Activated naive CD8-positive, alpha-beta T cell treated with anti-CD3 and anti-CD28 coated beads, Interleukin-2, amount 50 U/mL, for 24 hours (primary cell): ENCODE measurements at regions not wholly inside any gene's neighbourhood (a gene's known extent, or its start where the extent isn't known, plus 50 kb on each side); places are given as distances from the start of the nearest gene placed in this dataset.
"Not testable (repeated sequence)": the region's sequence is repeated elsewhere in the genome, so short reads cannot be mapped to it uniquely, and the experiment has no call there.

ENCODE experiments used
- ATAC-seq: fragments of 150-1000 bp; cut with Tn5 transposase; one replicate; pipeline ENCODE4 v1.10.0; 2021
- DNase-seq: peaks from one replicate; pipeline ENCODE4 v3.0.0; 2021
- H3K27ac Mint-ChIP-seq: one replicate; pipeline ENCODE4 v1.8.0; 2021; ENCODE audit warnings: mild to moderate bottlenecking, mixed read lengths
- H3K27me3 Mint-ChIP-seq: one replicate; pipeline ENCODE4 v1.8.0; 2021; ENCODE audit warnings: mixed read lengths
- H3K36me3 Mint-ChIP-seq: one replicate; pipeline ENCODE4 v1.8.0; 2021; ENCODE audit warnings: low read depth, mixed read lengths
- H3K4me1 Mint-ChIP-seq: one replicate; pipeline ENCODE4 v1.8.0; 2021; ENCODE audit warnings: mixed read lengths
- H3K4me3 Mint-ChIP-seq: one replicate; pipeline ENCODE4 v1.8.0; 2021; ENCODE audit warnings: mild to moderate bottlenecking, moderate library complexity, mixed read lengths
- H3K9me3 Mint-ChIP-seq: one replicate; pipeline ENCODE4 v1.8.0; 2021; ENCODE audit warnings: mixed read lengths

DNA sequence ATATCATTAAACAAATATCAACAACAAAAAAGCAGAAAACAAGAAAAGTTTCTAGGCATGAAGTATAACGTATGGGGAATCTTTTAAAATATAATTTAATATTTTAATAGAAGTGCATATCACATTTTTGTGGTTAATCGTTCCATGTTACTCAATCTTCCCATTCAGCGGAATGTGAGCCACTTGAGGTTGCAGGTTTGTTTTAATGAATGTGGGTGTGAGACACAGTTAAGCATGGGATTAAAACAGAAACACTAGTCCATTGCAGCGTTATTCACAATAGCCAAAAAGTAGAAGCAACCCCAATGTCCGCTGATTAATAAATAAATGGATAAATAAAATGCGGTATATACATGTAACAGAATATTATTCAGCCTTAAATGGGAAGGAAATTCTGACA is 146.0 kb downstream of the NDFIP2 start:
- Mint-ChIP-seq H3K4me1 (no peaks in the 10 kb centered on the region), H3K4me3 (no peak overlapping the region), H3K9me3 (peaks cover 3% of the 10 kb centered on the region), H3K27ac (no peak overlapping the region), H3K36me3 (no peaks in the 10 kb centered on the region), H3K27me3 (no peaks in the 10 kb centered on the region)
- ATAC-seq (no peak), DNase-seq (no peak)

DNA sequence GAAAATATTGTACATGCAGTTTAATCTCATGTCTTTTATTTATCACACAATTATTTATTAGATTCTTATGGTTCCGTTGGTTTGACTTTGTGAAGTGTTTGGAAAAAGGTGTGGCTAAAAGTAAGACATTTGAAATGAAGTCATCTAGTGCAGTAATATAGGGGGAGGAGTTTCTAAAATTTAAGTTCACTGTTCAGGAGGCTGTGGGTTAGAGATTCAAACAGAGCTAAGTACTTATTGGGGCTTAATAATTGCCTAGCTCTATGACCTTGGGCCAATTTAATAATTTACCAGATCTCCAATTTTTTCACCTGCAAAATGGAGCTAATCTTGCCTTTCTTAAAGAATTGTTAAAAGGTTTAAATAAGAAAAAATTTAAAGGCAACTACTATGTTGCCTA is 144.6 kb downstream of the NDFIP2 start:
- DNase-seq (no peak), ATAC-seq (no peak)
- H3K4me1 Mint-ChIP-seq, result no peaks in the 10 kb centered on the region
- H3K27ac Mint-ChIP-seq, result no peak overlapping the region
- peaks cover 3% of the 10 kb centered on the region for H3K9me3 Mint-ChIP-seq
- H3K4me3 Mint-ChIP-seq, result no peak overlapping the region
- H3K27me3 Mint-ChIP-seq, result peaks cover 2% of the 10 kb centered on the region
- H3K36me3 Mint-ChIP-seq, result no peaks in the 10 kb centered on the region

DNA sequence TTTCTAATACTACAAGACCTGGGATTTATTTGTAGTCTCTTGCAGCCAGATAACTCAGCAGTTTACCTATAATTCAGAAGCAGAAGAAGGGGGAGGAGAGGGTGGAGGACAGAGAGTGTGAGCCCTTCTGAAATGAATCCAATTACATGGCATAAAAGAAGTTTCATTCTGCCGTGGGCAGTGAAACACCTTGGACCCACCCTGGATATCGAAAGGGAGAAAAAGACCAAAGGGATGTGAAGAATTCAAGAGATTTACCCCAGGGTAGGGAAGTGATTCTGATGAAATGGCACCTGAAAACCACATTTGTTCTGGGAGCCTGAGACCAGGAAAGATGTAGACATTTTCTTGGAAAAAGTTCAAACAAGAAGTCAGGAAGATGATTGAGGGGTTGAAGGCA is 140.9 kb downstream of the NDFIP2 start:
- Mint-ChIP-seq H3K9me3 (peaks cover 3% of the 10 kb centered on the region), H3K36me3 (no peaks in the 10 kb centered on the region), H3K4me3 (no peak overlapping the region), H3K4me1 (no peaks in the 10 kb centered on the region), H3K27me3 (peaks cover 2% of the 10 kb centered on the region), H3K27ac (no peak overlapping the region)
- ATAC-seq, result no peak
- DNase-seq, result no peak

DNA sequence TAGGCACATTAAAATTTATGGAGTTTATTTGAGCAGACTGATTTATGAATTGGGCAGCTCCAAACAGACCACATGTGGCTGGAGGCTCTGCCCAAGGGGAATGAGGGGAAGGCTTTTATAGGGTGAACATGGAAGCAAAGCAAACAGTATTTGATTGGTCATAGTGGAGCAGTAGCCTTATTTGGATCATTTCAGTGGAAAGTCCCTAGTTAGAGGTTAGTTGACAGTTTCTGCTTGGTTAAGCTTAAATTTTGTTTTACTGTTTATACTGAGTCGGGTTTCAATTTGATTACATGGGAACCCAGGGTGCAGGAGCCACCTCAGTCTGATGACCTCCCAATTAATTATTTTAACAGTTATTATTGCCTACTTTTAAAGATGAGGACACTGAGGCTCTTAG is 140.5 kb downstream of the NDFIP2 start:
- Mint-ChIP-seq H3K4me3 (no peak overlapping the region), H3K4me1 (no peaks in the 10 kb centered on the region), H3K36me3 (no peaks in the 10 kb centered on the region), H3K9me3 (peaks cover 3% of the 10 kb centered on the region), H3K27me3 (peaks cover 2% of the 10 kb centered on the region), H3K27ac (no peak overlapping the region)
- DNase-seq (no peak), ATAC-seq (no peak)

DNA sequence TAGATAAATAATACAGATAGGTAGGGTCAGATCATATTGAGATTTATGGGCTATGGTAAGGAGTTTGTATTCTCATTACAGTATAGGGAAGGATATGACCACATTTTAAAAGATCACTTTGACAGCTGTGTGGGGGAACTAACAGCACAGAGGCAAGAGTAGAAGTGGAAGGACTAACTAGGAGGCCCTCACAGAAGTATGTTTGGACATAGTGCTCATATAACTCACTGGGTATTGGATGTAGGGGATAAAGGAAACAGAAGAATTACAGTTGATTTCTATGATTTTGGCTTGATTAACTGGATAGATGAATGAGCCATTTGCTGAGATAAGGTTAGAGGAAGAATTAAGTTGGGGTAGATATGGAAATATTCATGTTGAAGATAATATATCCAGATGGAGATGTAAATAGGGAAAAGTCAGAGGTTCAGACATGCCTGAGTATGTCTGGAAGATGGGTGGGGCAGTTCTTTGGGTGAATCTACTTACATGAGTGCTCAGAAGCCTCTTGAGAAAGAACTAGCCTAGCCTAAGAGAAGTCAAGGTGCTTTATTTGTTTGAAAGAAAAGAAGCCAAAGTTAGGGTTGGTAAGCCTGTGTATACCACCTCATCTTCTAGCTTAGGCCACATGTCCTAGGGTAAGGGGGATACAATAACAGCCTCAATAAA is 133.4 kb downstream of the NDFIP2 start:
- Mint-ChIP-seq H3K4me1 (no peaks in the 10 kb centered on the region), H3K27me3 (no peaks in the 10 kb centered on the region), H3K36me3 (no peaks in the 10 kb centered on the region), H3K4me3 (no peak overlapping the region), H3K27ac (no peak overlapping the region), H3K9me3 (peaks cover 5% of the 10 kb centered on the region)
- ATAC-seq (no peak), DNase-seq (no peak)

DNA sequence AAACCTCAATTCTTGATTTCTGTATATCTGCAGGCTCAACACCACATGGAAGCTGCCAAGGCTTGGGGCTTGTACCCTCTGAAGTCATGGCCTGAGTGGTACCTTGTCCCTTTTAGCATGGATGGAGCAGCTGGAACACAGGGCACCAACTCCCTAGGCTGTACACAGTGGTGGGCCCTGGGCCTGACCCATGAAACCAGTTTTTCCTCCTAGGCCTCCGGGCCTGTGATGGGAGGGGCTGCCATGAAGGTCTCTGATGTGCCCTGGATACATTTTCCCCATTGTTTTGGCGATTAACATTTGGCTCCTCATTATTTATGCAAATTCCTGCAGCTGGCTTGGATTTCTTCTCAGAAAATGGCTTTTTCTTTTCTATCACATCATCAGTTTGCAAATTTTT is 131.6 kb downstream of the NDFIP2 start:
- ATAC-seq (no peak), DNase-seq (no peak)
- Mint-ChIP-seq H3K9me3 (peaks cover 5% of the 10 kb centered on the region), H3K27me3 (no peaks in the 10 kb centered on the region), H3K4me3 (no peak overlapping the region), H3K36me3 (no peaks in the 10 kb centered on the region), H3K27ac (no peak overlapping the region), H3K4me1 (no peaks in the 10 kb centered on the region)

DNA sequence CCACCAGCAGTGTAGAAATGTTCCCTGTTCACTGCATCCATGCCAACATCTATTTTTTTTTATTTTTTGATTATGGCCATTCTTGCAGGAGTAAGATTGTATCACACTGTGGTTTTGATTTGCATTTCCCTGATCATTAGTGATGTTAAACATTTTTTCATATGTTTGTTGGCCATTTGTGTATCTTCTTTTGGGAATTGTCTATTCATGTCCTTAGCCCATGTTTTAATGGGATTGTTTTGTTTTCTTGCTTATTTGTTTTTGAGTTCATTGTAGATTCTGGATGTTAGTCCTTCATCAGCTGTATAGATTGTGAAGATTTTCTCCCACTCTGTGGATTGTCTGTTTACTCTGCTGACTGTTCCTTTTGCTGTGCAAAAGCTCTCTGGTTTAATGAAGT is 126.9 kb downstream of the NDFIP2 start:
- H3K27ac Mint-ChIP-seq, H3K27me3 Mint-ChIP-seq, H3K4me1 Mint-ChIP-seq, ATAC-seq, H3K9me3 Mint-ChIP-seq, H3K4me3 Mint-ChIP-seq, DNase-seq, H3K36me3 Mint-ChIP-seq: not testable (repeated sequence)
